Psoas muscle (tissue), 7 donors: ENCODE measurements at regions not wholly inside any gene's neighbourhood (a gene's known extent, or its start where the extent isn't known, plus 50 kb on each side); places are given as distances from the start of the nearest gene placed in this dataset.

ENCODE experiments used
- ATAC-seq, 4 donors: fragments of 200-7000 bp; cut with Tn5 transposase; one replicate each; pipeline ENCODE4 v1.9.1; 2020; ENCODE audit warnings: moderate library complexity in 3 of 4, mild to moderate bottlenecking in 2 of 4
- DNase-seq, 2 donors: peaks; one replicate each; pipeline ENCODE4 v3.0.0-alpha.2; 2020
- H3K27ac ChIP-seq: fragments of 200-600 bp; one replicate; pipeline ENCODE4 v1.8.0; 2022
- H3K27me3 ChIP-seq, 3 donors: fragments of 200-600 bp in 1 of 3; one replicate each; pipeline versions ENCODE4 v1.6.1 to v1.8.0; 2013 to 2022; ENCODE audit warnings: low read length in 2 of 3, mild to moderate bottlenecking in 2 of 3, moderate library complexity in 1 of 3; ENCODE audit not compliant: insufficient read depth in 3 of 3
- H3K36me3 ChIP-seq, 2 donors: fragments of 200-600 bp in 1 of 2; one replicate each; pipeline versions ENCODE4 v1.6.1 to v1.8.0; 2013 to 2022; ENCODE audit warnings: low read depth in 1 of 2, mild to moderate bottlenecking in 1 of 2, moderate library complexity in 1 of 2; ENCODE audit not compliant: insufficient read depth in 1 of 2
- H3K4me1 ChIP-seq: fragments of 200-600 bp; one replicate; pipeline ENCODE4 v1.8.0; 2022
- H3K4me3 ChIP-seq: fragments of 200-600 bp; one replicate; pipeline ENCODE4 v1.8.0; 2022; ENCODE audit warnings: mild to moderate bottlenecking
- H3K9me3 ChIP-seq: fragments of 200-600 bp; one replicate; pipeline ENCODE4 v1.8.0; 2022
- WGBS, 3 donors: extraction: QIAGEN DNeasy Blood & Tissue Kit; methylation state at CpG; one replicate each; pipeline versions ENCODE4 v1.1.6 to v1.1.7; 2013; 5-methylcytosine and 5-hydroxymethylcytosine counted together
- intact Hi-C, 2 donors: fragments of 100-400 bp; cut with DNase I; formaldehyde crosslinking; loops; one replicate each; pipeline versions ENCODE4 v1.11.0 to v1.14.2; 2022
- TF ChIP-seq, protein P1 (sequence below): fragments of 200-600 bp; IDR thresholded peaks from one replicate; pipeline ENCODE4 v1.8.0; 2022; ENCODE audit warnings: antibody characterized with exemption
- donor health status: healthy with polysubstance abuse.
- donor health status: DM: no; HTN: no; CAD: no; lungs with moderate emphysema.
- donor health status: Bipolar disorder and iron deficiency.
- donor health status: healthy.
- donor health status: DM: yes; HTN: yes; CAD: no.
- donor health status: DM: no; HTN: no; CAD: no.
- donor health status: DM: yes; HTN: yes; CAD: no.

DNA sequence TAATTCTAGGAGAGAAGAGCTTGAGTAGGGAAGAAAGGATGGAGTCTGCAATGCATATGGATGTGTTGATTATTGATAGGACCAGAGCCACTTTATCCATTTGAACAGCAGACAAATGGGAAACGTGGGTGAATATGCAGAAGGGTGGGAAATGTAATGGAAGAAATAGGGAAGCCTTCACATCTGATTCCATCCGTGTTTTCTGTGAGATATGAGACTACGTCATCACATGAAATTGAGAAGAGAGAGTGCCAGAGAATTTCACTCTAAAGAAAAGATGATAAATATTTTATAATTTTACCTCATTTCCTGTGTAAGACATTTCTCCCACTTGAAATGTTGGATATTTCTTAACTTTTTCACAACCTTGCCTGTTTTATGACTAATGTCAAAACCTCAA lies 788.4 kb upstream of the FAM98A start:
- H3K4me1 ChIP-seq = no peaks in the 10 kb centered on the region
- TF ChIP-seq, protein P1, sequence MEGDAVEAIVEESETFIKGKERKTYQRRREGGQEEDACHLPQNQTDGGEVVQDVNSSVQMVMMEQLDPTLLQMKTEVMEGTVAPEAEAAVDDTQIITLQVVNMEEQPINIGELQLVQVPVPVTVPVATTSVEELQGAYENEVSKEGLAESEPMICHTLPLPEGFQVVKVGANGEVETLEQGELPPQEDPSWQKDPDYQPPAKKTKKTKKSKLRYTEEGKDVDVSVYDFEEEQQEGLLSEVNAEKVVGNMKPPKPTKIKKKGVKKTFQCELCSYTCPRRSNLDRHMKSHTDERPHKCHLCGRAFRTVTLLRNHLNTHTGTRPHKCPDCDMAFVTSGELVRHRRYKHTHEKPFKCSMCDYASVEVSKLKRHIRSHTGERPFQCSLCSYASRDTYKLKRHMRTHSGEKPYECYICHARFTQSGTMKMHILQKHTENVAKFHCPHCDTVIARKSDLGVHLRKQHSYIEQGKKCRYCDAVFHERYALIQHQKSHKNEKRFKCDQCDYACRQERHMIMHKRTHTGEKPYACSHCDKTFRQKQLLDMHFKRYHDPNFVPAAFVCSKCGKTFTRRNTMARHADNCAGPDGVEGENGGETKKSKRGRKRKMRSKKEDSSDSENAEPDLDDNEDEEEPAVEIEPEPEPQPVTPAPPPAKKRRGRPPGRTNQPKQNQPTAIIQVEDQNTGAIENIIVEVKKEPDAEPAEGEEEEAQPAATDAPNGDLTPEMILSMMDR = no peak
- H3K4me3 ChIP-seq = no peak overlapping the region
- intact Hi-C loops = no loop called here
- 65 to 68% (median 66%) methylated on average over 3 of the region's 3 CpGs for WGBS, 3 donors
- no peak for ATAC-seq
- no peak for DNase-seq
- no peaks in the 10 kb centered on the region for H3K27me3 ChIP-seq
- H3K27ac ChIP-seq = no peak overlapping the region
- H3K9me3 ChIP-seq = no peaks in the 10 kb centered on the region
- H3K36me3 ChIP-seq = no peaks in the 10 kb centered on the region

DNA sequence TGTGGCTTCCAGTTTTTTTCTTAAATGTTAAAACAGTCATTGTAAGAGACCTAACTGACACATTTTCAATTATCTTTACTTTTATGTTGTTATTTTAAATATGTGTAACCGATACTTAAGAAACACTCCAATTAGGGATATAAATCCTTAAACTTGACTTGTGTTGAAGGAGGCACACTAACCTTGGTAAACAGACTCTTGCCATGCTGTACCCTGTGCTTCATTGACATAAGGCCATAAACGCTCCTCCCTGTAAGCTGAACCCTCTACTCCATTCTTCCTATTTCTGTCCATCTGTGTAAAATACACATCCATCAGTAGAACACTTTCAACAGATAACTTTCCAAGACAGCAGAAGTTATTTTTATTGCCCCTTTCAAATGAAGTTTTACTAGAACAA lies 780.5 kb upstream of the FAM98A start:
- Histone ChIP-seq H3K27ac (no peak overlapping the region), H3K4me3 (no peak overlapping the region), H3K9me3 (no peaks in the 10 kb centered on the region), H3K4me1 (no peaks in the 10 kb centered on the region), H3K27me3 (no peaks in the 10 kb centered on the region), H3K36me3 (no peaks in the 10 kb centered on the region)
- DNase-seq (no peak), ATAC-seq (no peak)
- intact Hi-C loops = no loop called here
- TF ChIP-seq, protein P1 = no peak
- WGBS, 3 donors = 35 to 45% (median 39%) methylated on average over 2 of the region's 2 CpGs

DNA sequence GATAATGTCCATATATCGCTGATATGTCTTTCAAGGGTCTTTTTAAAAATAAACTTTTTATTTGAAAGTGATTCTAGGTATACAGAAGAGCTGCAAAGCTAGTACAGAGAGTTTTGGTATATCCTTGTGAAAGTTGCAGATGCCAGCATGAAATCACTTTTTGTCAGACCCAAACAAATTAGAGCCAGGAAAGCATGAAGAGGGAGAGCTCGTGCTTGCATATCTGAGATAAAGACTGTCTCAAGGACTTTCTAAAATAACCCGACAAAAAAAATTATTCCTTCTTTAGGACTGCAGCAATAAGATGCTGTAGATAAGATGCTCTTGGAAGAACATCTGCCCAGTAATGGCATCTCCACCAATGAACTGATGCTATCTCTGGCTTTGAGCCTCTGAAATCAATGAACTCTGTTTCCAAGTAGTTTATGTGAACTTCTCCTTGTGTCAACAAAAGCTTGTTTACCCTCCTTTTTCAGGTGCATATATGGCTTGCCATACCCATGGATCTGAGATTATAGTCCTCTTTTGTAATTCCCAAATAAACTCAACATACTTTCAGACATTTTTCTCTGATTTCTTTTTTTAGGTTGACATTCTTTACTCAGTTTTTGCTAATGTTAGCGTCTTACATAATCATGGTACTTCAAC lies 774.6 kb upstream of the FAM98A start:
- no peak for ATAC-seq
- TF ChIP-seq, protein P1 = no peak
- Histone ChIP-seq H3K4me3 (no peak overlapping the region), H3K36me3 (no peaks in the 10 kb centered on the region), H3K27ac (no peak overlapping the region), H3K4me1 (no peaks in the 10 kb centered on the region), H3K9me3 (no peaks in the 10 kb centered on the region), H3K27me3 (no peaks in the 10 kb centered on the region)
- intact Hi-C loops = no loop called here
- no peak for DNase-seq
- WGBS, 3 donors = 64 to 67% (median 66%) methylated on average over 4 of the region's 4 CpGs

DNA sequence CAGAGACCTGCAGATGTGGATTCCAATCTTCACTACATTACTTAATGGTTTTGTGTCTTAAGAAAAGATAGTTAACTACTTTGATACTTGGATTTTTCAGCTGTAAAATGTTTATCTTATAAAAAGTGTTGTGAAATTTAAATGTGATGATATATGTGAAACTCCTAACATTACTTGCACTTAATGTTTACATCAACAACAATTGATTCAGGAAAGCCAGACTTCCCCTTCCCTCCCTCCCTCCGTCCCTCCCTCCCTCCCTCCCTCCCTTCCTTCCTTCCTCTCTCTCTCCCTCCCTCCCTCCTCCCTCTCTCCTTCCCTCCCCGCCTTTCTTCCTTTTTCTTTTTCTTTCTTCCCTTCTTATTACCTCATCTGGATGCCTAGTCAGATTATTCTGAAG lies 773.9 kb upstream of the FAM98A start:
- TF ChIP-seq, protein P1 = no peak
- 42 to 58% (median 47%) methylated on average over 1 to 2 of the region's 2 CpGs for WGBS, 3 donors
- intact Hi-C loops = no loop called here
- no peak overlapping the region for H3K27ac ChIP-seq
- H3K4me1 ChIP-seq = no peaks in the 10 kb centered on the region
- H3K27me3 ChIP-seq = no peaks in the 10 kb centered on the region
- DNase-seq = no peak
- no peaks in the 10 kb centered on the region for H3K9me3 ChIP-seq
- H3K36me3 ChIP-seq = no peaks in the 10 kb centered on the region
- no peak for ATAC-seq
- no peak overlapping the region for H3K4me3 ChIP-seq

DNA sequence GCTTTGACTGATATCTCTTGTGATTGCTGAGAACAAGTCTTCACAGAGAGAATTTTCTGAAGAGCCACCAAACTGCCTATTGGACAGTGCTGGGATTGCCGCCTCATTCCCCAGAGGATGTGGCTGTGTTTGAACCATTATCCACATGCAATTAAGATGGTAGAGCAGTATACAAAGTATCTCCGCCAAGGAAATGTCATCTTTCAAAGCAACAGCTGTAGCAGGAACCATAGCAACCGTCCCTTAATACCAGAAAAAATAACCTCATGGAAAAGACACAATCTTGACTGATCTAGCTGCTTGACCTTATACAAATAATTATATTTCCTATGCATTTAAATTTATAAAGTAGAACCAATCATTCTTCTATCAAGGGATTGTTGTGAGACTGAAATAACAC lies 772.6 kb upstream of the FAM98A start:
- no peaks in the 10 kb centered on the region for H3K27me3 ChIP-seq
- H3K9me3 ChIP-seq = no peaks in the 10 kb centered on the region
- no peaks in the 10 kb centered on the region for H3K36me3 ChIP-seq
- DNase-seq (no peak), ATAC-seq (no peak)
- intact Hi-C loops = no loop called here
- H3K4me1 ChIP-seq = no peaks in the 10 kb centered on the region
- 64 to 77% (median 65%) methylated on average over 3 of the region's 3 CpGs for WGBS, 3 donors
- no peak overlapping the region for H3K27ac ChIP-seq
- no peak overlapping the region for H3K4me3 ChIP-seq
- TF ChIP-seq, protein P1 = no peak
